ENCODE measurements at regions not wholly inside any gene's neighbourhood (a gene's known extent, or its start where the extent isn't known, plus 50 kb on each side); places are given as distances from the start of the nearest gene placed in this dataset.
"Not testable (repeated sequence)": the region's sequence is repeated elsewhere in the genome, so short reads cannot be mapped to it uniquely, and the experiment has no call there.

- DNase-seq = no peak
These were observed 91.9 kb upstream of the PRR23C start for GRCh38 chr3:139136469-139137202.

DNA sequence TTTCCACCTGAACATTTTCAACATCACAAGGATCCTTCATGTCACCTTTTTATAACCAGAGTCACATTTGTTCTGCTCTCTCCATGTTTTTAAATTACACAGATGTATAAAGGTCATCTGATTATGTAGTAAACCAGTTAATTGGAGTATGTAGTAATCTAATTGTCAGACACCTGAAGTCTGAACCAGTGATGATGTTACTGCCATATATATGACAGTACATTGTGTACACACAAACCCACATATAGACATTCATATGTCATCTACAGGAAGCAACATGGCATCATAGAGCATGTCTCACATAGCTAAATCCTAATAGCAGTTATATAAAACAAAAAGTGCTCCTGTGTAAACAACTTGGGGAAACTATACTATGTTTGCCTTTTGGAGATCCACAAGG is 95.9 kb upstream of the PRR23C start:
- DNase-seq = no peak

DNA sequence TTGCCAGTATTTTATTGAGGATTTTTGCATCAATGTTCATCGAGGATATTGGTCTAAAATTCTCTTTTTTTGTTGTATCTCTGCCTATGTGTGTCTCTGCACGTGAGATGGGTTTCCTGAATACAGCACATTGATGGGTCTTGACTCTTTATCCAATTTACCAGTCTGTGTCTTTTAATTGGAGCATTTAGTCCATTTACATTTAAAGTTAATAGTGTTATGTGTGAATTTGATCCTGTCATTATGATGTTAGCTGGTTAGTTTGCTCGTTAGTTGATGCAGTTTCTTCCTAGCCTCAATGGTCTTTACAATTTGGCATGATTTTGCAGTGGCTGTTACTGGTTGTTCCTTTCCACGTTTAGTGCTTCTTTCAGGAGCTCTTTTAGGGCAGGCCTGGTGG is 101.3 kb upstream of the PRR23C start:
- not testable (repeated sequence) for DNase-seq

GRCh38 chr3:139151530-139151929 is 106.8 kb upstream of the PRR23C start:
- DNase-seq = no peak

DNA sequence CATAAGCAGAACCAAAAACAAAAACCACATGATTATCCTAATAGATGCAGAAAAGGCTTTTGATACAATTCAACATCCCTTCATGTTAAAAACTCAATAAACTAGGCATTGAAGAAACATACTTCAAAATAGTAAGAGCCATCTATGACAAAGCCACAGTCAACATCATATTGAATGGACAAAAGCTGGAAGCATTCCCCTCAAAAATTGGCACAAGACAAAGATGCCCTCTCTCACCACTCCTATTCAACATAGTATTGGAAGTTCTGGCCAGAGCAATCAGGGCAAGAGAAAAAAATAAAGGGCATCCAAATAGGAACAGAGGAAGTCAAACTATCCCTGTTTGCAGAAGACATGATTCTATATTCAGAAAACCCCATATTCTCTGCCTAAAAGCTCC is 108.7 kb upstream of the PRR23C start:
- DNase-seq = not testable (repeated sequence)

DNA sequence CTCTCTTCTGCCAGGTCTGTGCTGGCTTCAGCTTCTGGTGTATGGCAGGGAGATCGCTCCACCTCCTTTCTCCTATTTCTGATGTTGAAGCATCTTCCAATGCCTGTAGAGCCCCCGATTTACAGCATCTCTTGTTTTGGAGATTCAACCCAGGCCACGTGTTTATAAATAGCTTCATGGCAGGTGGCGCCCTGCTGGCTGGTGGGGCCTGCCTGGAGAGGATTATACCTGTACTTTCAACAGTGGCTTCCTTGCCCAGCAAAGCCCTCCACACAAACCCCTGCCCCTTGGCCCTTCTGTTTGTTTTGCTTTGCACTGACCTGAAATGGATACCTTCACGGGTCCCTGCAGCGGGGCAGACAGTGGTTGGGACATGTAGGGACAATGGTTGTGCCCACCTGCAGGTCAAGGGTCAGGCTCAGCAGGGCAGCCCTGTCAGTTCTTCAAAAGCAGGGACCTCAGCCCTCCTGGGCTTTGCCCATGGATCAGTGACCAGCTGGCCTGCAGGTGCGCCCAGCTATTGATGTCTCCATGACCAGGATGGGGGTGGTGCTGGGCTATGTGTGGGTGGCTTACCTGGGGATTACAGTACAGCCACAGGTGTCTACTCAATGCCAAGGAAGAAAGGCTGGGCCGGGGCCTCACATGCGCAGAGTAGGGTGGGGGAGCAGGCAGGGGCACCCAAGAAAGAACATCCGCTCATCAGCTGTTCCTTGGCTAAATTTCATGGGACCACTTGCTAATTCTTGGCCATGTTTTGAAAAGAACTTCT is 112.7 kb upstream of the PRR23C start:
- DNase-seq = no peak

- DNase-seq = no peak
These were observed 114.7 kb upstream of the PRR23C start for GRCh38 chr3:139159356-139159755.

GRCh38 chr3:139173372-139174108 is 128.8 kb upstream of the PRR23C start:
- DNase-seq = peak; percentile 4

- DNase-seq = no peak
These were observed 135.8 kb upstream of the PRR23C start for GRCh38 chr3:139180489-139180888.

DNA sequence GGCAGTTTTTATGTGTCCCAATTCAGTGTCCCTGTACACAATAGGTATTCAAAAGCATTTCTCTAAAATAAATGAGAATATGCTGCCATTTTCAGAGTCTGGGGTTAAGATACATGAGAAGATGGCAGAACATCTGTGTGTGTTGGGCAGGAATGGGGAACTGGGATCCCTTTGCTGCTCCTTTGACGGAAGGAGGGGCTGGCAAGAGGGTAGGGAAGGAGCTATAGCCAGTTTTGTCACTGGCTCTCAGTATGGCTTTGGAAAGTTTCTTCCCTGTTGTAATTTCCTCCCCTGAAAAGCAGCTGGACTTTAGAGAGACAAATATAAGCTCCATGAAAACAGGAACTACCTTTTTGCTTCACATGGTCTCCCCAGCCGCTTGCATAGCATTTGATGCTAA is 137.5 kb upstream of the PRR23C start:
- DNase-seq = no peak

- DNase-seq = no peak
These were observed 137.9 kb upstream of the PRR23C start for GRCh38 chr3:139182598-139182997.

DNA sequence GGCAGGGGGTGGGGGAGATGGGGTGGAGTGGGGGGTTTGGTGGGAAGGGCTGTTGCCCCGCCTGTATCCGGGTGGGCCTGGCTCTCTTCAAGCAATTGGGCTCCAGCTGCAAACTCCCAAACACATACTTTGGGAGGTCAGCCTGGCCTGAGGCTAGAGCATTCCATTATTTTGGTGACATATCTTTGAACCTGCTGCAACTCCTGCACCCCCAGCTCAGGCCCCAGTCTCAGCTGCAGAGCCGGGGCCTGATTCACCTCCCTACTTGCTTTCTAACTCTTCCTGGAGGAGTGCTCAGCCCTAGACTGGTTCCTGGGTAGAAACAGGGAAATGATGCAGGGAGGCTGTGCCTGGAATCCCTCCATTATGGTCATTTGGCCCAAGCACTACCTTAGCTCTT is 140.8 kb upstream of the PRR23C start:
- no peak for DNase-seq

GRCh38 chr3:139187154-139187553 is 142.5 kb upstream of the PRR23C start:
- no peak for DNase-seq

DNA sequence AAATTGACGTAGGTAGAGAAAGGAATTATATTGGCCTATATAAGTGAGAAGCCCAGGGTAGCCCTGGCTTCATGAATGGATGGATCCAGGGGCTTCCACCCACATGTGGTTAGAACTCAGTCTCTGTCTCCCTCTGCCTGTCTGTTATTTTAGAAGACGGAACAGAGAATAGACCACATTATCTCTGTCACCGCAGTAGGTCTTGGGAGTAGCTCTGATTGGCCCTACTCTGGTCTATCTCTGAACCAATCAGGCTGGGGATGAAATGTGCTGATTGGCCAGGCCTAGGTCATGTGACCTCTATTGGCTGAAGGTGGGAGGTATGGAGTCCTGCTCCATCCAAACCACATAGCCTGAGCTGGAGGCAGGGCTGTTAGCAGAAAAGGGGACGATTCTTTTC is 143.0 kb upstream of the PRR23C start:
- no peak for DNase-seq

GRCh38 chr3:139189943-139190342 is 145.3 kb upstream of the PRR23C start:
- DNase-seq = no peak

- DNase-seq = not testable (repeated sequence)
These were observed 149.4 kb upstream of the MRPS22 start for GRCh38 chr3:139194421-139194820.

GRCh38 chr3:139196146-139196545 is 147.7 kb upstream of the MRPS22 start:
- DNase-seq = not testable (repeated sequence)

- DNase-seq = no peak
These were observed 146.6 kb upstream of the MRPS22 start for GRCh38 chr3:139197251-139197650.

GRCh38 chr3:139198186-139198585 is 145.6 kb upstream of the MRPS22 start:
- no peak for DNase-seq

GRCh38 chr3:139198929-139199328 is 144.9 kb upstream of the MRPS22 start:
- no peak for DNase-seq

GRCh38 chr3:139199421-139200010 is 144.3 kb upstream of the MRPS22 start:
- DNase-seq = no peak

- no peak for DNase-seq
These were observed 142.2 kb upstream of the MRPS22 start for GRCh38 chr3:139201446-139202225.

Measured in activated CD4-positive, alpha-beta T cell treated with anti-CD3 and anti-CD28 coated beads for 48 hours (primary cell).